Cardiac septum (tissue), 1 donor: ENCODE measurements at regions not wholly inside any gene's neighbourhood (a gene's known extent, or its start where the extent isn't known, plus 50 kb on each side); places are given as distances from the start of the nearest gene placed in this dataset.

Experiments
- DNase-seq: peaks from one replicate; pipeline ENCODE4 v3.0.0-alpha.2; 2020; ENCODE audit warnings: low spot score
- intact Hi-C: fragments of 100-400 bp; cut with DNase I; formaldehyde crosslinking; loops from one replicate; pipeline ENCODE4 v1.14.0; 2022
- donor health status: DM: no; HTN: no; CAD: no.

- DNase-seq: no peak
- intact Hi-C loops: no loop called here
These were observed 1249.4 kb downstream of the LRFN5 start for GRCh38 chr14:42856106-42856505.

GRCh38 chr14:42855085-42855484, 1248.4 kb downstream of the LRFN5 start:
- intact Hi-C loops: no loop called here
- no peak for DNase-seq

GRCh38 chr14:42854061-42854460, 1247.4 kb downstream of the LRFN5 start:
- intact Hi-C loops: no loop called here

GRCh38 chr14:42848652-42849051, 1242.0 kb downstream of the LRFN5 start:
- no peak for DNase-seq
- intact Hi-C loops: no loop called here

More at GRCh38 chr14:42854061-42854460, 1247.4 kb downstream of the LRFN5 start:
- no peak for DNase-seq

- DNase-seq: no peak
- intact Hi-C loops: no loop called here
These were observed 1208.1 kb downstream of the LRFN5 start for GRCh38 chr14:42814817-42815216.

GRCh38 chr14:42806909-42807315, 1200.2 kb downstream of the LRFN5 start:
- no peak for DNase-seq
- intact Hi-C loops: no loop called here

GRCh38 chr14:42804141-42804540, 1197.5 kb downstream of the LRFN5 start:
- DNase-seq: no peak
- intact Hi-C loops: no loop called here

- DNase-seq: no peak
- intact Hi-C loops: no loop called here
These were observed 1195.7 kb downstream of the LRFN5 start for GRCh38 chr14:42802346-42802745.

- intact Hi-C loops: no loop called here
- no peak for DNase-seq
These were observed 1185.5 kb downstream of the LRFN5 start for GRCh38 chr14:42792166-42792565.

GRCh38 chr14:42782754-42783153, 1176.1 kb downstream of the LRFN5 start:
- no peak for DNase-seq

GRCh38 chr14:42778984-42779383, 1172.3 kb downstream of the LRFN5 start:
- no peak for DNase-seq
- intact Hi-C loops: no loop called here

More at GRCh38 chr14:42782754-42783153, 1176.1 kb downstream of the LRFN5 start:
- intact Hi-C loops: no loop called here

GRCh38 chr14:42750771-42751170, 1144.1 kb downstream of the LRFN5 start:
- DNase-seq: no peak
- intact Hi-C loops: no loop called here

GRCh38 chr14:42742084-42742483, 1135.4 kb downstream of the LRFN5 start:
- DNase-seq: no peak
- intact Hi-C loops: no loop called here

GRCh38 chr14:42736408-42736807, 1129.7 kb downstream of the LRFN5 start:
- intact Hi-C loops: no loop called here
- DNase-seq: no peak

- no peak for DNase-seq
- intact Hi-C loops: no loop called here
These were observed 1127.4 kb downstream of the LRFN5 start for GRCh38 chr14:42734041-42734440.

- intact Hi-C loops: no loop called here
These were observed 1125.3 kb downstream of the LRFN5 start for GRCh38 chr14:42732005-42732404.

GRCh38 chr14:42731480-42731879, 1124.8 kb downstream of the LRFN5 start:
- DNase-seq: no peak
- intact Hi-C loops: no loop called here

More at GRCh38 chr14:42732005-42732404, 1125.3 kb downstream of the LRFN5 start:
- no peak for DNase-seq

- intact Hi-C loops: no loop called here
- no peak for DNase-seq
These were observed 1123.0 kb downstream of the LRFN5 start for GRCh38 chr14:42729681-42730080.

GRCh38 chr14:42719391-42719790, 1112.7 kb downstream of the LRFN5 start:
- intact Hi-C loops: no loop called here
- DNase-seq: no peak

- intact Hi-C loops: no loop called here
- DNase-seq: no peak
These were observed 1108.6 kb downstream of the LRFN5 start for GRCh38 chr14:42715316-42715715.

- no peak for DNase-seq
- intact Hi-C loops: no loop called here
These were observed 1103.4 kb downstream of the LRFN5 start for GRCh38 chr14:42710071-42710470.

GRCh38 chr14:42703501-42703900, 1096.8 kb downstream of the LRFN5 start:
- intact Hi-C loops: no loop called here
- DNase-seq: no peak
